ENCODE measurements at regions not wholly inside any gene's neighbourhood (a gene's known extent, or its start where the extent isn't known, plus 50 kb on each side); places are given as distances from the start of the nearest gene placed in this dataset.

- DNase-seq: no peak
These were observed 434.4 kb upstream of the PCDH9 start for GRCh38 chr13:67664502-67664901.

GRCh38 chr13:67662997-67663396 is 432.9 kb upstream of the PCDH9 start:
- DNase-seq: no peak

GRCh38 chr13:67652887-67653286 is 422.8 kb upstream of the PCDH9 start:
- no peak for DNase-seq

DNA sequence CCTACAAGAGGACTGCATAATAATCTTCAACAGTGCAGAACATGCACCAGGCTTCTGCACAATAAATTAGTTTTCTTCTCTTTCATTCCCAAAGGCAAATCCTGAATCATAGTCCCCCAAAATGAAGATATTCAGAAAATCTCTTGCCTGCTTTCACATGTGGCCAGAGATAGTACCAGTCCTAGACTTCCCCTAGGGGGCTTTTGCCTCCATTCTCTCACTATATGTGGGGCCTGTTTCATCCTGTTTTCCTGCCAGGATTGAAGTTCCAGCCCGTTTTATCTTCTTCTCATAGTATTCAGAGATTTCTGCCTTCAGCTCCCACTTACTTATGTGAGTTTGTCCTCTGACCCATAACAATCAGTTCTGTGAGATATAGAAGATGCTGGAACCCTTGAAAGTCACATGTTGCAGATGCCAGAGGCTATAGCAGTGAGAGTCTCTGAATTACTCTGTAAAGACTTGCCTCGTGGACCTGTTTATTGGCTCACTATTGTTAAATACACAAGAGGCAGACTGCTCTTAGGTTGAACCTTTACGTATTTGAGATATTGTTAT is 421.9 kb upstream of the PCDH9 start:
- DNase-seq: no peak

DNA sequence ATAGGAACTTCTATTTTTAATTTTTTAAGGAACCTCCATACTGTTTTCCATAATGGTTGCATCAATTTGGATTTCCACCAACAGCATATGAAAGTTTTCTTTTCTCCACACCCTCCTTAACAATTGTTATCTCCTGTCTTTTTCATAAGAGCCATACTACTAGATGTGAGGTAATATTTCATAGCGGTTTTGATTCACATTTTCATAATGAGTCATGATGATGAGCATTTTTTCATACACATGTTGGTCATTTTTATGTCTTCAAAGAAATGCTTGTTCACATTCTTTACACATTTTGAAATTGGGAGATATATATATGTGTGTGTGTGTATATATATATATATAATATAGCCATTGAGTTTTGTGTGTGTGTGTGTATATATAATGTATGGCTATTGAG is 420.3 kb upstream of the PCDH9 start:
- no peak for DNase-seq

DNA sequence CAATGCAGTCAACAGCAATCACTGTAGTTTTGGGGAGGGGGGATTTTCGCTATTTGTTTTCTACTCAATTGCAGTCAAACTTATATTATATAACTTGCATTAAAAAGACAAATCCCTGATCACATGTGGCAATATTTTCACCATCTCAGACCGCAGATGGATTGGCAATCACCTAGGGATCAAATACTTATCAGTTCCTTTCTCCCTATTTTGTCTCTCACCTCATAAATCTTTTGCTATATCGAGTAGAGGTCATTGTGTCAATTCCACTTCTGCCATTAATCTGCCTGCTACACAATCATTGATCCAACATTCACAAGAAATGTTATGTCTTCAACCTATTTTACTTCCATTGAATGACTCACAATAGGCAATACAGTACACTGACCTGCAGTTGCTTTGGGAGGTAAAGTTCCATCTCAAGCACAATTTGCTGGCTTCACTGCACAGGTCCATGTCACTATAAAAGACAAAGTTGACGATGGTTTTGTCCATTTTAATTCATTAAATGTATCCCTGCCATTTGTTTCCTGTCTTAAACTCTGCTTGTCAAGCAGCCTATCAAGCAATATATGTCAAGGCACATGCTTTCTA is 415.8 kb upstream of the PCDH9 start:
- DNase-seq: no peak

DNA sequence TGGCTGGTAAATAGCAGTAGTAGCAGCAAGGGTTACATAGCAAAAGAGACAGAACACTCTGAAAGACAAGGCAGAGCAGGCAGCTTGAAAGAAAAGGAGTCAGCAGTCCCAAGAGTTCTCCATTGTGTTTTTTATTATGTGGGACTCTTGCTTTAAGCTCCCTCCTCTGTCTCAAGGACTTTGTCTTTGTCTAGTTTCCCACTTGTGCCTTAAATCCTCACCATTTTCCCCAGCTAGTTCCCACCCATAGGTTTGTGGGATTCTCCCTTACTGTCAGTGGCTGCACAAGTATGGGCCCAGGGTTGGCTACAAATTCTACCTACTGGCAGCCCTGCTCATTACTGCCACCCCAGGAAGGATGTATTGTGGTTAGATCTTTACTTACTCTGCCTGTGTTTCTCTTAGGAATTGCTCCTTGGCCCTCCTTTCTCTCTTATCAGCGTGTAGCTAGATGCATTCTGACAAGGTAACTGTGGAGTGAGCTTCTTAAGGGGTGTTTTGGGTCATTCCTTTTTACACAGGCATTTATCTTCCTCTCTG is 413.4 kb upstream of the PCDH9 start:
- DNase-seq: no peak

DNA sequence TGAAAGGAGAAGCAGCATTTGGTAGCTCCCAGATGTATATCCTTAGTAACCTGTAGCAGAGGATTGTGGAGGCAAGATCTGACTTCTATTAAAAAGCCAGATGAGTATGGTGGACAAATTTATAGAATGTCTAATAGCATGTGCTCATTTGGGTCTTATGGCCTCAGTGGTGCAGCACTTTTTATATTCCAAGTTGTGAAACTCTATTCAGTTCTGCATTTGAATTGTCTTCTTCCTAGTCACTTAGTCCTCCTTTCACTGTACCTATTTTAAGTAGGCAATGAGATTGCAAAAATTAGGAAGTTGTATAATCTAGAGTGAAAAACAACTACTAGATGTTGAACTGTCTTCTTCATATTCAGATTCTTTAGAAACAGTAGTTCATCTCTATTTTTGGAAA is 412.5 kb upstream of the PCDH9 start:
- no peak for DNase-seq

DNA sequence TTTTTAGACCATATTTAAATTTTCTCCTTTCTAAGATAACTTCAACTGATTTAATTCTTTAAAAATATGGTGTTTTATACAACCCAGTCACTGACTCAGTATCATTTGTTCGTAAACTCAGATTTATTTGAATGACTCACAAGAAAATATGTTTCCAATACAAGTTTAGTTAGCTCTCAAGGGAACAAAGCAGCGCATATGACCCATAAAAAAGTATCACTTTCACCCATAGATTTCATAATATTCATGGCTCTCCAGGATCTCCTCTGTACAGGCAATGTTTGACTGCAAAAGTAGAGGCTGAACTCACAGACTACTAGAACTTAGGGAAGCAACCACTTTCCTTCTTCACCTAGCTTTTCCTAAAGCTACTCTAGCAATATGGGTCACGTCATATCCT is 405.6 kb upstream of the PCDH9 start:
- no peak for DNase-seq

GRCh38 chr13:67632590-67632989 is 402.5 kb upstream of the PCDH9 start:
- DNase-seq: no peak

GRCh38 chr13:67630640-67631039 is 400.5 kb upstream of the PCDH9 start:
- DNase-seq: no peak

- DNase-seq: no peak
These were observed 393.5 kb upstream of the PCDH9 start for GRCh38 chr13:67623630-67624029.

- no peak for DNase-seq
These were observed 390.5 kb upstream of the PCDH9 start for GRCh38 chr13:67620665-67621064.

DNA sequence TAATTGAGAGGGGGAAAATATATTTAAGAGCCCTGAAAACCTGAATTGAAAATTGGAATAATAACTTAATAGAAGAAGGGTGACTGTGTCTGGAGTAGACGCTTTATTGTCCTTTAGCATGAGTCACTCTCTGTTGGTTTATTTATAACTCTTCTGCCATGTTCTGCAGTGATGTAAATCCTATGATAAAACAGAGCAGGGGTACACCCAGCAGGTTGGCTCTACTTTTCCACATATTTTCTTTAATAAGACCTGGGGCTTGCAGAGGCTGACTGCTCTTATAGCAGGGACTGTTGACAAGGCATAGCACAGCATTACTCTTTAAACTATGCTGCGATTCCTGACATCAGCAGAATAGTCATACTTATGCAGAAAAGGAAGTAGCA is 389.9 kb upstream of the PCDH9 start:
- DNase-seq: no peak

DNA sequence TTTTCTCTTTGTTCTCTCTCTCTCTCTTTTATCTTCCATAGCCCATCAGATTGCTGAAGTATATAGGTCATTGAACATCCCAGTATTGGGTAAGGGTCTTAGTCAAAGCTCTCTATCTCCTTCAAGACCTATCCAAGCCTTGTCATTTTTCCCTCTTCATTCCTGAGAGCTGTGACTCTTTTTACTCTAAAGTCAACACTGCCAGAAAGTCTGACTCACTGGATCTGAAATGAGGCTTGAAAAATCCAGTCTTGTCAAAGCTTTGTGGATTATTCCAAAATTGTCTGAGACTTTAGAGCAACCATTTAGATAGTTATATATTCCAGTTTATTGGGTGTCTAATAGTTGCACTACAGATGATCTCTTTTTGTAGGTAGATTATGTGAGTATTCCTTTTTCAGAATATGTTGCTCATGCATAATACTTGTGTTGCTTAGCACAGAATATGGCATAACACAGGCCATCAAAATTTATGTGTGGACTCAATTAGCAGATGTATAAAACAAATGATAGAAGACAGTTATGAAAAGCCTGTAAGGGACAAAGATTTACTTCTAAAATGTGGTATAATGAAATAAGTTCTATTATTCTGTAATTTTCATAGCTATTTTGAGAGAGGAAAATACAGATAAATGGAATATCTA is 389.3 kb upstream of the PCDH9 start:
- DNase-seq: no peak

GRCh38 chr13:67614579-67614978 is 384.4 kb upstream of the PCDH9 start:
- no peak for DNase-seq

- no peak for DNase-seq
These were observed 383.9 kb upstream of the PCDH9 start for GRCh38 chr13:67614013-67614412.

DNA sequence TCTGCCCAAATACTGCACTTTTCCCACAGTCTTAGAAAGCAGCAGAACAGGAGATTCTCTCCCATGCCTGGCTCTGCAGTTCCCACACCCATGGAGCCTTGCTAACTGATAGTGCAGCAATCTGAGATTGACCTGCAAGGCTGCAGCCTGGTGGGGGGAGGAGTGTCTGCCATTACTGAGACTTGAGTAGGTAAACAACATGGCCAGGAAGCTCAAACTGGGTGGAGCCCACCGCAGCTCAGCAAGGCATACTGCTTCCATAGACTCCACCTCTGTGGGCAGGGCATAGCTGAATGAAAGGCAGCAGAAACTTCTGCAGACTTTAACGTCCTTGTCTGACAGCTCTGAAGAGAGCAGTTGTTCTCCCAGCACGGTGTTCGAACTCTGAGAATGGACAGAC is 358.5 kb upstream of the PCDH9 start:
- no peak for DNase-seq

DNA sequence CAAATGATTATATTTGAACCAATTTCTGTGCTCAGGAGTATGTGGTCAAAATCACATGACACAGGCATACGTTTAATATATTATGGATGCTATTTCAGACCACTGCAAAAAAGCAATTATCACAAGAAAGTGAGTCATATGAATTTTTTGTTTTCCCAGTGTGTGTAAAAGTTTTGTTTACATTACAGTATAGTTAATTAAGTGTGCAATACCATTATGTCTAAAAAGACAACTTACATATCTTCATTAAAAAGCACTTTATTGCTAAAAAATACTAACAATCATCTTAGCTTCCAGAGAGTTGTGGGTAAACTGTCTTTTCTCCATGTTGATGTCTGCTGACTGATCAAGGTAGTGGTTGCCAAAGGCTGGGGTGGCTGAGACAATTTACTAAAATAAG is 347.2 kb upstream of the PCDH9 start:
- DNase-seq: no peak

- DNase-seq: no peak
These were observed 344.4 kb upstream of the PCDH9 start for GRCh38 chr13:67574320-67575233.

GRCh38 chr13:67568205-67568604 is 338.1 kb upstream of the PCDH9 start:
- no peak for DNase-seq

DNA sequence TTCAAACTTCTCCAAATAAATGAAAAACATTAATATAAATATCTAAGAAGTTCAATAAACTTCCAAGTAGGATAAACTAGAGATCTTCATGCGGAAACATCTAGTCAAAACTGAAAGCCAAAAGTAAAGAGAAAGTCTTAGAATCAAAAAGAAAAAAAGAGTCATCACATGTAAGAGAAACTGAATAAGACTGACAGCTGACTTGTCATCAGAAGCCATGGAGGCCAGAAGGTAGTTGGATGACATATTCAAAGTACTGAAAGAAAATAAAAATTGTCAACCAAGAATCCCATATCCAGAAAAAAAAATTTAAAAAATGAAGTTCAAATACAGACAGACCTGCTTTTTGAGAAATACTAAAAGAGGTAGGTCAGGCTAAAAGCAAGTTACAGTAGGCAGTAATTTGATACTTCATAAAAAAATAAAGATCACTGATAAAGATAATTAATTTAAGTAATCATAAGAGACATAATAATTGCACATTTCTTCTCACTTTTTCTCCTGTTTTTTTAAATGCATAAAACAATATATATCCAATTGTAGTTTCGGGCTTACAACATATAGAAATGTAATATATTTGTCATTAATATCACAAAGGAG is 327.6 kb upstream of the PCDH9 start:
- no peak for DNase-seq

Measured in renal pelvis (tissue), 1 donor.